Breast epithelium (tissue), 4 donors: ENCODE measurements at regions not wholly inside any gene's neighbourhood (a gene's known extent, or its start where the extent isn't known, plus 50 kb on each side); places are given as distances from the start of the nearest gene placed in this dataset.

ENCODE experiments used
- DNase-seq, 2 donors: peaks; one replicate each; pipeline ENCODE4 v3.0.0-alpha.2; 2019; ENCODE audit warnings: low spot score in 2 of 2
- H3K27ac ChIP-seq, 2 donors: fragments of 200-600 bp; sonication (generic) in 1 of 2; one replicate each; pipeline ENCODE4 v1.5.1; 2016 to 2019; ENCODE audit warnings: mild to moderate bottlenecking in 1 of 2
- H3K27me3 ChIP-seq, 2 donors: fragments of 200-600 bp; sonication (generic) in 1 of 2; one replicate each; pipeline versions ENCODE4 v1.5.1 to v1.6.0; 2017 to 2019; ENCODE audit warnings: control low read depth in 1 of 2, mild to moderate bottlenecking in 1 of 2
- H3K36me3 ChIP-seq: fragments of 200-600 bp; one replicate; pipeline ENCODE4 v1.5.1; 2019
- H3K4me1 ChIP-seq, 2 donors: fragments of 200-600 bp; sonication (generic); one replicate each; pipeline ENCODE4 v1.5.1; 2016 to 2019; ENCODE audit warnings: control low read depth in 1 of 2
- H3K4me3 ChIP-seq, 3 donors: fragments of 200-600 bp; sonication (generic); 1 replicate in 2 of 3; 2 replicates in 1 of 3; pipeline ENCODE4 v1.5.1; 2016 to 2019; ENCODE audit warnings: mild to moderate bottlenecking in 3 of 3, moderate library complexity in 2 of 3
- H3K9me3 ChIP-seq, 2 donors: fragments of 200-600 bp; sonication (generic) in 1 of 2; one replicate each; pipeline ENCODE4 v1.5.1; 2016 to 2019; ENCODE audit warnings: control low read depth in 1 of 2
- POLR2A ChIP-seq: fragments of 450-650 bp; IDR thresholded peaks from one replicate; pipeline ENCODE4 v1.6.1; 2016; ENCODE audit warnings: antibody characterized with exemption, mild to moderate bottlenecking, moderate library complexity
- POLR2AphosphoS5 ChIP-seq, 3 donors: sonication (generic); formaldehyde crosslinking; IDR thresholded peaks; one replicate each; pipeline ENCODE4 v1.6.1; 2017; ENCODE audit warnings: antibody characterized with exemption in 3 of 3
- intact Hi-C: fragments of 100-400 bp; cut with DNase I; formaldehyde crosslinking; loops from one replicate; pipeline ENCODE4 v1.15.1; 2023; ENCODE audit warnings: low total_unique reads
- TF ChIP-seq, protein P1 (sequence below), 3 donors: fragments of 450-650 bp; IDR thresholded peaks; one replicate each; pipeline ENCODE4 v1.5.1; 2016 to 2017; ENCODE audit warnings: antibody characterized with exemption in 3 of 3, mild to moderate bottlenecking in 3 of 3, moderate library complexity in 3 of 3

DNA sequence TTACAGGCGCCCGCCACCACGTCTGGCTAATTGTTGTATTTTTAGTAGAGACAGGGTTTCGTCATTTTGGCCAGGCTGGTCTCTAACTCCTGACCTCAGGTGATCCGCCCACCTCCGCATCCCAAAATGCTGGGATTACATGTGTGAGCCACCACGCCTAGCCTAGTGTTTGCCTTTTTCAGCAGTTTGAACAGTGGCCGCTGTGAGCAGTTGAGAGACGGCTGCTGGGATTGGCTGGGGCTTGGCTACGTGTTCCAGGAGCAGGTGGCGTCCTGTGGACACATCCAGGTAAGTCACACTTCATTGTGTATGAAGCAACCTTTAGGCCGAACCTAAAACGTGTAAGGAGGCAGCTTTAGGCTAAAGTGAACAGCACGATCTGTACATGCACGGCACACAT, 231.8 kb upstream of the PITRM1 start:
- Histone ChIP-seq H3K4me1 (no peaks in the 10 kb centered on the region), H3K27ac (no peak overlapping the region), H3K9me3 (no peaks in the 10 kb centered on the region), H3K27me3 (no peaks in the 10 kb centered on the region), H3K36me3 (no peaks in the 10 kb centered on the region), H3K4me3 (no peak overlapping the region)
- intact Hi-C loops, result no loop called here
- no peak for DNase-seq
- TF ChIP-seq POLR2A (no peak), POLR2AphosphoS5 (IDR thresholded peaks at IDR 0.05) (no peak)
- TF ChIP-seq, protein P1, sequence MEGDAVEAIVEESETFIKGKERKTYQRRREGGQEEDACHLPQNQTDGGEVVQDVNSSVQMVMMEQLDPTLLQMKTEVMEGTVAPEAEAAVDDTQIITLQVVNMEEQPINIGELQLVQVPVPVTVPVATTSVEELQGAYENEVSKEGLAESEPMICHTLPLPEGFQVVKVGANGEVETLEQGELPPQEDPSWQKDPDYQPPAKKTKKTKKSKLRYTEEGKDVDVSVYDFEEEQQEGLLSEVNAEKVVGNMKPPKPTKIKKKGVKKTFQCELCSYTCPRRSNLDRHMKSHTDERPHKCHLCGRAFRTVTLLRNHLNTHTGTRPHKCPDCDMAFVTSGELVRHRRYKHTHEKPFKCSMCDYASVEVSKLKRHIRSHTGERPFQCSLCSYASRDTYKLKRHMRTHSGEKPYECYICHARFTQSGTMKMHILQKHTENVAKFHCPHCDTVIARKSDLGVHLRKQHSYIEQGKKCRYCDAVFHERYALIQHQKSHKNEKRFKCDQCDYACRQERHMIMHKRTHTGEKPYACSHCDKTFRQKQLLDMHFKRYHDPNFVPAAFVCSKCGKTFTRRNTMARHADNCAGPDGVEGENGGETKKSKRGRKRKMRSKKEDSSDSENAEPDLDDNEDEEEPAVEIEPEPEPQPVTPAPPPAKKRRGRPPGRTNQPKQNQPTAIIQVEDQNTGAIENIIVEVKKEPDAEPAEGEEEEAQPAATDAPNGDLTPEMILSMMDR (IDR thresholded peaks at IDR 0.05), result no peak

- no peaks in the 10 kb centered on the region for H3K36me3 ChIP-seq
- no peak overlapping the region for H3K4me3 ChIP-seq
- H3K27ac ChIP-seq, result no peak overlapping the region
- H3K9me3 ChIP-seq, result no peaks in the 10 kb centered on the region
- intact Hi-C loops, result no loop called here
- DNase-seq, result no peak
- H3K27me3 ChIP-seq, result no peaks in the 10 kb centered on the region
- no peak for TF ChIP-seq POLR2AphosphoS5 (IDR thresholded peaks at IDR 0.05)
- no peaks in the 10 kb centered on the region for H3K4me1 ChIP-seq
These were observed 229.7 kb upstream of the PITRM1 start for GRCh38 chr10:3402187-3402751.

DNA sequence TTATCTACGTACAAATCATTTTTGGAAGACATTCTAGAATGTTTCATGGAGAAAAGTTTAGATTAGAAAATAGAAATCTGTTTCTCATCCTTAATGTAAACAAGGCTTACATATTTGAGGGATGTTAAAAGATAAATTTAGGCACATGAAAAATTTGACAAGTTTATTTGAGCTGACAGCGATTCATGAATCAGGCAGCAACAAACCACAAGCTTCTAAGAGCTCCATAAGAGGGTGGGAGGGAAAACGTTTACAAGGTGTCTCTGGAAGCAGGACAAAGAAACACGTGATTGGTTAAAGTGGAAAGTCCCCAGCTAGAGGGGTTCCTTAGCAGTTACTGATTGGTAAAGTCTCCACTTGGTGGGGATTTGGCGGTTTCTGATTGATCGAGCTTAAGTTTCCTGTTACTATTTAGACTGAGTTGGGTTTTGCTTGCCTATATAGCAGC, 228.9 kb upstream of the PITRM1 start:
- intact Hi-C loops, result no loop called here
- no peaks in the 10 kb centered on the region for H3K27me3 ChIP-seq
- no peak overlapping the region for H3K27ac ChIP-seq
- TF ChIP-seq POLR2A (no peak), POLR2AphosphoS5 (IDR thresholded peaks at IDR 0.05) (no peak)
- TF ChIP-seq, protein P1 (IDR thresholded peaks at IDR 0.05), result no peak
- H3K9me3 ChIP-seq, result no peaks in the 10 kb centered on the region
- H3K36me3 ChIP-seq, result no peaks in the 10 kb centered on the region
- H3K4me3 ChIP-seq, result no peak overlapping the region
- no peaks in the 10 kb centered on the region for H3K4me1 ChIP-seq
- no peak for DNase-seq

- Histone ChIP-seq H3K27ac (peak overlapping the region in 1 of 2 donors; percentile 25), H3K27me3 (no peaks in the 10 kb centered on the region), H3K9me3 (no peaks in the 10 kb centered on the region), H3K4me3 (no peak overlapping the region), H3K4me1 (no peaks in the 10 kb centered on the region), H3K36me3 (no peaks in the 10 kb centered on the region)
- intact Hi-C loops, result no loop called here
- no peak for DNase-seq
- TF ChIP-seq, protein P1 (IDR thresholded peaks at IDR 0.05), result no peak
- TF ChIP-seq POLR2A, result no peak
- TF ChIP-seq POLR2AphosphoS5 (IDR thresholded peaks at IDR 0.05), result no peak
These were observed 227.8 kb upstream of the PITRM1 start for GRCh38 chr10:3400348-3400747.

- Histone ChIP-seq H3K4me3 (no peak overlapping the region), H3K4me1 (no peaks in the 10 kb centered on the region), H3K27me3 (no peaks in the 10 kb centered on the region), H3K36me3 (no peaks in the 10 kb centered on the region), H3K9me3 (peaks cover 0 to 1% of the 10 kb centered on the region in 2 donors), H3K27ac (peak overlapping the region in 1 of 2 donors; percentile 25)
- TF ChIP-seq POLR2A (no peak), POLR2AphosphoS5 (IDR thresholded peaks at IDR 0.05) (no peak)
- TF ChIP-seq, protein P1 (IDR thresholded peaks at IDR 0.05), result no peak
- intact Hi-C loops, result loop anchor here (5.0 kb wide), 1 partner anchor 107 kb away; no protein-coding TSS in a partner anchor
- DNase-seq, result no peak
These were observed 227.2 kb upstream of the PITRM1 start for GRCh38 chr10:3399756-3400155.
